ENCODE measurements at regions not wholly inside any gene's neighbourhood (a gene's known extent, or its start where the extent isn't known, plus 50 kb on each side); places are given as distances from the start of the nearest gene placed in this dataset.
"Not testable (repeated sequence)": the region's sequence is repeated elsewhere in the genome, so short reads cannot be mapped to it uniquely, and the experiment has no call there.

DNA sequence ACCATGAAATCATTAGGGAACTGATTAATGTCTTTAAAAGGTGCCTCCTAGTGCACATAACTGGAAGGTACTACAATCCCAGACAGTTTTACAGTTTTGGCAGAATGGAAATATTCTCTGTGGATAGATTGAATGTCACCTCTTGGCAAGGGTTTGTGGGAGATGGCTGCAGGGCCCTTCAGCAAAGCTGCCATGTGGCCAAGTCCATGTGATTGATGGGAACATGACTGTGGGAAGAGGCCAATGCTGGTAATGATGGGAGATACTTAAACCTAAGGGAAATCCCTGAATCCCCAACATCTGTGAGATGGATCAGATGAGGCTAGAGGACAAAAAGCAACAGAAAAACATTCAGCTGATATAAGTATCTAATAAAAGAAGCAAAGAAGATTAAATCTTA lies 493.7 kb downstream of the MAGEE1 start:
- H3K27me3 ChIP-seq = no peaks in the 10 kb centered on the region
- no peaks in the 10 kb centered on the region for H3K79me2 ChIP-seq (ENCODE audit: low read depth)
- no peak for DNase-seq (ENCODE audit: low spot score)
- Mint-ChIP-seq H3K9me3 (peaks cover 13% of the 10 kb centered on the region), H3K36me3 (no peaks in the 10 kb centered on the region), H3K27ac (no peak overlapping the region), H3K4me3 (no peak overlapping the region), H3K4me1 (no peaks in the 10 kb centered on the region), H3K27me3 (ENCODE audit: insufficient read depth, low read depth) (peaks cover 2% of the 10 kb centered on the region)
- no peaks in the 10 kb centered on the region for H3K4me1 ChIP-seq
- H3K9me3 ChIP-seq (ENCODE audit: low read depth) = no peaks in the 10 kb centered on the region
- no peaks in the 10 kb centered on the region for H4K20me1 ChIP-seq (ENCODE audit: low read depth)
- TF ChIP-seq EZH2phosphoT487 (IDR thresholded peaks at IDR 0.05) = no peak
- TF ChIP-seq EZH2 (IDR thresholded peaks at IDR 0.05) = no peak
- TF ChIP-seq, protein P1, sequence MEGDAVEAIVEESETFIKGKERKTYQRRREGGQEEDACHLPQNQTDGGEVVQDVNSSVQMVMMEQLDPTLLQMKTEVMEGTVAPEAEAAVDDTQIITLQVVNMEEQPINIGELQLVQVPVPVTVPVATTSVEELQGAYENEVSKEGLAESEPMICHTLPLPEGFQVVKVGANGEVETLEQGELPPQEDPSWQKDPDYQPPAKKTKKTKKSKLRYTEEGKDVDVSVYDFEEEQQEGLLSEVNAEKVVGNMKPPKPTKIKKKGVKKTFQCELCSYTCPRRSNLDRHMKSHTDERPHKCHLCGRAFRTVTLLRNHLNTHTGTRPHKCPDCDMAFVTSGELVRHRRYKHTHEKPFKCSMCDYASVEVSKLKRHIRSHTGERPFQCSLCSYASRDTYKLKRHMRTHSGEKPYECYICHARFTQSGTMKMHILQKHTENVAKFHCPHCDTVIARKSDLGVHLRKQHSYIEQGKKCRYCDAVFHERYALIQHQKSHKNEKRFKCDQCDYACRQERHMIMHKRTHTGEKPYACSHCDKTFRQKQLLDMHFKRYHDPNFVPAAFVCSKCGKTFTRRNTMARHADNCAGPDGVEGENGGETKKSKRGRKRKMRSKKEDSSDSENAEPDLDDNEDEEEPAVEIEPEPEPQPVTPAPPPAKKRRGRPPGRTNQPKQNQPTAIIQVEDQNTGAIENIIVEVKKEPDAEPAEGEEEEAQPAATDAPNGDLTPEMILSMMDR (IDR thresholded peaks at IDR 0.05) = no peak
- no peak overlapping the region for H3K4me2 ChIP-seq
- no peak overlapping the region for H3K4me3 ChIP-seq
- no peak overlapping the region for H2AFZ ChIP-seq (replicated peaks)
- H3F3A ChIP-seq (ENCODE audit: low read depth) = no peaks in the 10 kb centered on the region
- H3K36me3 ChIP-seq = no peaks in the 10 kb centered on the region
- no peak overlapping the region for H3K27ac ChIP-seq
- H3K9ac ChIP-seq = no peak overlapping the region

DNA sequence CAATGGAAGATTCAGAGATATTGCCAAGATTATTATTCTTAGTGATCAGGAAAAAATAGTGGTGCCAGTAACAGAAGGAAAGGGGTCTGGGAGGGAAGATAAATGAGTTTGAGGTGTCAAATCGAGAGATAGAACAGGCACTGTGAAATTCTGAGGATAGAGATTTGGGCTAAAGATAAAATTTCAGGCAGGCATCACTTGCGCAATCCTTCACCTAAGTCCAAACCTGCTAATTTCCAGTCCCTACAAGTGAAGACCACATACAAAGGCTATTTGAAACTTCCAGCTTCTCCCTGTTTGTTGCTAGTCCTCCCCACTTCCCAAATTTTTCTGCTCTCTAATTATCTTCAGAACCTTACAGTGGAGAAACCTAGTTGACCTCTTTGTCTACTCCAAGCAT lies 494.6 kb downstream of the MAGEE1 start:
- H3K9me3 ChIP-seq (ENCODE audit: low read depth) = no peaks in the 10 kb centered on the region
- H3K9me3 Mint-ChIP-seq = peaks cover 19% of the 10 kb centered on the region
- no peak overlapping the region for H3K4me3 ChIP-seq
- no peaks in the 10 kb centered on the region for H3K4me1 Mint-ChIP-seq
- DNase-seq (ENCODE audit: low spot score) = no peak
- peaks cover 2% of the 10 kb centered on the region for H3K36me3 Mint-ChIP-seq
- no peak overlapping the region for H3K4me2 ChIP-seq
- no peaks in the 10 kb centered on the region for H4K20me1 ChIP-seq (ENCODE audit: low read depth)
- H3K79me2 ChIP-seq (ENCODE audit: low read depth) = no peaks in the 10 kb centered on the region
- TF ChIP-seq, protein P1 (IDR thresholded peaks at IDR 0.05) = no peak
- TF ChIP-seq EZH2 (IDR thresholded peaks at IDR 0.05) (no peak), EZH2phosphoT487 (IDR thresholded peaks at IDR 0.05) (no peak)
- no peak overlapping the region for H3K4me3 Mint-ChIP-seq
- peaks cover 2% of the 10 kb centered on the region for H3K27me3 Mint-ChIP-seq (ENCODE audit: insufficient read depth, low read depth)
- H3F3A ChIP-seq (ENCODE audit: low read depth) = no peaks in the 10 kb centered on the region
- H3K9ac ChIP-seq = no peak overlapping the region
- no peak overlapping the region for H3K27ac Mint-ChIP-seq
- H2AFZ ChIP-seq (replicated peaks) = no peak overlapping the region
- H3K27me3 ChIP-seq = no peaks in the 10 kb centered on the region
- H3K27ac ChIP-seq = no peak overlapping the region
- no peaks in the 10 kb centered on the region for H3K36me3 ChIP-seq
- no peaks in the 10 kb centered on the region for H3K4me1 ChIP-seq

DNA sequence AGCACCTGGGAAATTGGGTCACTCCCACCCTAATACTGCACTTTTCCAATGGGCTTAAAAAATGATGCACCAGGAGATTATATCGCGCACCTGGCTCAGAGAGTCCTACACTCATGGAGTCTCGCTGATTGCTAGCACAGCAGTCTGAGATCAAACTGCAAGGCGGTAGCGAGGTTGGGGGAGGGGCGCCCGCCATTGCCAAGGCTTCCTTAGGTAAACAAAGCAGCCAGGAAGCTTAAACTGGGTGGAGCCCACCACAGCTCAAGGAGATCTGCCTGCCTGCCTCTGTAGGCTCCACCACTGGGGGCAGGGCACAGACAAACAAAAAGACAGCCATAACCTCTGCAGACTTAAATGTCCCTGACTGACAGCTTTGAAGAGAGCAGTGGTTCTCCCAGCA lies 497.1 kb downstream of the MAGEE1 start:
- H3K27ac Mint-ChIP-seq; H4K20me1 ChIP-seq (ENCODE audit: low read depth): not testable (repeated sequence)

DNA sequence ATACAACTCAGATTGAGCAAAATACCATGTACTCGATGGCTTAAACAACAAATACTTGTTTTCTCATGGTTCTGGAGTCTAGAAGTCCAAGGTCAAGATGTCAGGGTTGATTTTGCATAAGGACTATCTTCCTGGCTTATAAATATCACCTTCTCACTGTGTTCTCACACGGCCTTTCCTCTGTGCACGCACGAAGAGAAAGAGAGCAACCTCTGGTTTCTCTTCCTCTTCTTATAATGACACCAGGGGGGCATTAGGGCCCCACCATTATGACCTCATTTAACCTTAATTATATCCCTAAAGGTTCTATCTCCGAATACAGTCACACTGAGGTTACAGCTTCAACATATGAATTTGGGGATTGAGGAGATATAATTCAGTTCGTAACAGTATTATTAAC lies 504.0 kb downstream of the MAGEE1 start:
- H3K36me3 Mint-ChIP-seq = peaks cover 14% of the 10 kb centered on the region

More for the DNA sequence above, 497.1 kb downstream of the MAGEE1 start:
- not testable (repeated sequence) for H3K4me3 Mint-ChIP-seq; H3K4me2 ChIP-seq; H3K27me3 Mint-ChIP-seq (ENCODE audit: insufficient read depth, low read depth); H3K27me3 ChIP-seq; DNase-seq (ENCODE audit: low spot score); H3K4me3 ChIP-seq; H3F3A ChIP-seq (ENCODE audit: low read depth); H3K4me1 ChIP-seq; H3K79me2 ChIP-seq (ENCODE audit: low read depth); H3K4me1 Mint-ChIP-seq; H3K27ac ChIP-seq; H3K36me3 ChIP-seq; H3K9me3 ChIP-seq (ENCODE audit: low read depth); H3K9ac ChIP-seq; H2AFZ ChIP-seq (replicated peaks)
- Mint-ChIP-seq H3K9me3 (peaks cover 33% of the 10 kb centered on the region), H3K36me3 (peaks cover 11% of the 10 kb centered on the region)

More for the DNA sequence above, 504.0 kb downstream of the MAGEE1 start:
- H3K4me1 ChIP-seq = no peaks in the 10 kb centered on the region
- no peaks in the 10 kb centered on the region for H3F3A ChIP-seq (ENCODE audit: low read depth)
- no peaks in the 10 kb centered on the region for H3K4me1 Mint-ChIP-seq
- no peak overlapping the region for H3K9ac ChIP-seq
- H3K9me3 ChIP-seq (ENCODE audit: low read depth) = no peaks in the 10 kb centered on the region
- no peak overlapping the region for H3K4me3 Mint-ChIP-seq
- no peak overlapping the region for H3K4me3 ChIP-seq
- H3K79me2 ChIP-seq (ENCODE audit: low read depth) = no peaks in the 10 kb centered on the region
- H3K36me3 ChIP-seq = no peaks in the 10 kb centered on the region
- no peak for TF ChIP-seq EZH2 (IDR thresholded peaks at IDR 0.05)
- TF ChIP-seq, protein P1 (IDR thresholded peaks at IDR 0.05) = no peak
- no peak for TF ChIP-seq EZH2phosphoT487 (IDR thresholded peaks at IDR 0.05)
- H3K27ac ChIP-seq = no peak overlapping the region
- no peak for DNase-seq (ENCODE audit: low spot score)
- H2AFZ ChIP-seq (replicated peaks) = no peak overlapping the region
- H3K27ac Mint-ChIP-seq = no peak overlapping the region
- H4K20me1 ChIP-seq (ENCODE audit: low read depth) = no peaks in the 10 kb centered on the region
- peaks cover 44% of the 10 kb centered on the region for H3K9me3 Mint-ChIP-seq
- H3K27me3 Mint-ChIP-seq (ENCODE audit: insufficient read depth, low read depth) = no peaks in the 10 kb centered on the region
- no peak overlapping the region for H3K4me2 ChIP-seq
- H3K27me3 ChIP-seq = no peaks in the 10 kb centered on the region
